ENCODE measurements at regions not wholly inside any gene's neighbourhood (a gene's known extent, or its start where the extent isn't known, plus 50 kb on each side); places are given as distances from the start of the nearest gene placed in this dataset.

- DNase-seq = no peak
- Histone ChIP-seq H3K4me3 (no peak overlapping the region), H4K20me1 (ENCODE audit: insufficient read depth) (no peaks in the 10 kb centered on the region), H3F3A (ENCODE audit: insufficient read depth, low read depth) (peaks cover under 1% of the 10 kb centered on the region; the same call in 1 of the 2 replicates), H3K79me2 (ENCODE audit: low read depth) (no peaks in the 10 kb centered on the region), H3K4me1 (replicated peaks; ENCODE audit: insufficient read depth) (peaks cover 6% of the 10 kb centered on the region), H3K9me2 (ENCODE audit: insufficient read depth) (no peaks in the 10 kb centered on the region), H3K4me2 (no peak overlapping the region), H3K9me3 (ENCODE audit: insufficient read depth, low read depth) (no peaks in the 10 kb centered on the region), H2AFZ (no peak overlapping the region), H3K27ac (no peak overlapping the region), H3K36me3 (ENCODE audit: low read depth) (no peaks in the 10 kb centered on the region), H3K27me3 (ENCODE audit: insufficient read depth, low read depth) (no peaks in the 10 kb centered on the region)
- intact Hi-C loops (cut with micrococcal nuclease; ENCODE audit: unreplicated experiment) = no loop called here
- POLR2A ChIA-PET (ENCODE audit: unreplicated experiment) = interaction anchor here (0.7 kb wide), 1 partner anchor 198 kb away, joined by 4 read pairs; no protein-coding TSS in a partner anchor
- TF ChIP-seq EZH2 (IDR thresholded peaks at IDR 0.05; ENCODE audit: low read depth) (no peak), CTCF (conservative IDR thresholded peaks at IDR 0.05) (no peak)
- no TSS peak for BruUV-seq (replicated peaks)
- CTCF ChIA-PET = no interaction called here
Measured at GRCh38 chr10:60532696-60533468, 143.2 kb upstream of the ANK3 start.

DNA sequence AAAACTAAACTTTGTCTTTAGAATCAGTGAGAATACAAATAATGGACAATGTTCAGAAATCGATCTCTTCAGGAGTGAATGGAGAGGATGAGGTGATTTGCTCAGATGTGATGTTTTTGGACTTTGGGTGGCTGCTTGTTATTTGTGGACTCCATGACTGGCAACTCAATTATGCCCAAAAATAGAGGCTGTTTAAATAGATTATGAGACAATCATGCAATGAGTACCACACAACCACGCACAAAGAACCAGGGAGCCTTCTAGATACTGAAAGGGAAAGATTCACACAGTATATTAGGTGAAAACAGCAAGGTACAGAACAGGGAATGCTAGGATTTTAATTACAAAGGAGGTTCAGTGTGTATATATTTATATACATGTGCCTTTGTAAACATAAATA is 141.3 kb upstream of the ANK3 start:
- intact Hi-C loops (cut with micrococcal nuclease; ENCODE audit: unreplicated experiment) = no loop called here
- Histone ChIP-seq H3F3A (ENCODE audit: insufficient read depth, low read depth) (no peaks in the 10 kb centered on the region), H3K4me1 (replicated peaks; ENCODE audit: insufficient read depth) (no peaks in the 10 kb centered on the region), H4K20me1 (ENCODE audit: insufficient read depth) (no peaks in the 10 kb centered on the region), H3K9me3 (ENCODE audit: insufficient read depth, low read depth) (no peaks in the 10 kb centered on the region), H3K79me2 (ENCODE audit: low read depth) (no peaks in the 10 kb centered on the region), H3K27me3 (ENCODE audit: insufficient read depth, low read depth) (no peaks in the 10 kb centered on the region), H3K4me3 (no peak overlapping the region), H2AFZ (no peak overlapping the region), H3K36me3 (ENCODE audit: low read depth) (no peaks in the 10 kb centered on the region), H3K27ac (no peak overlapping the region), H3K9me2 (ENCODE audit: insufficient read depth) (no peaks in the 10 kb centered on the region), H3K4me2 (no peak overlapping the region)
- ChIA-PET CTCF (no interaction called here), POLR2A (ENCODE audit: unreplicated experiment) (no interaction called here)
- DNase-seq = no peak
- no TSS peak for BruUV-seq (replicated peaks)
- no peak for TF ChIP-seq CTCF (conservative IDR thresholded peaks at IDR 0.05)

- ChIA-PET POLR2A (ENCODE audit: unreplicated experiment) (no interaction called here), CTCF (no interaction called here)
- DNase-seq = no peak
- intact Hi-C loops (cut with micrococcal nuclease; ENCODE audit: unreplicated experiment) = no loop called here
- H3K9me2 ChIP-seq (ENCODE audit: insufficient read depth) = no peaks in the 10 kb centered on the region
- H3K4me2 ChIP-seq = no peak overlapping the region
- no peaks in the 10 kb centered on the region for H4K20me1 ChIP-seq (ENCODE audit: insufficient read depth)
- no peaks in the 10 kb centered on the region for H3K79me2 ChIP-seq (ENCODE audit: low read depth)
- H3F3A ChIP-seq (ENCODE audit: insufficient read depth, low read depth) = no peaks in the 10 kb centered on the region
- H3K27ac ChIP-seq = no peak overlapping the region
- H3K9me3 ChIP-seq (ENCODE audit: insufficient read depth, low read depth) = no peaks in the 10 kb centered on the region
- no TSS peak for BruUV-seq (replicated peaks)
- TF ChIP-seq EZH2 (IDR thresholded peaks at IDR 0.05; ENCODE audit: low read depth) = no peak
- TF ChIP-seq CTCF (conservative IDR thresholded peaks at IDR 0.05) = no peak
- no peaks in the 10 kb centered on the region for H3K4me1 ChIP-seq (replicated peaks; ENCODE audit: insufficient read depth)
- no peaks in the 10 kb centered on the region for H3K27me3 ChIP-seq (ENCODE audit: insufficient read depth, low read depth)
- no peak overlapping the region for H2AFZ ChIP-seq
- H3K4me3 ChIP-seq = no peak overlapping the region
- no peaks in the 10 kb centered on the region for H3K36me3 ChIP-seq (ENCODE audit: low read depth)
Measured at GRCh38 chr10:60527676-60528075, 138.0 kb upstream of the ANK3 start.

Data from PC-9 (cell line).